ENCODE measurements at regions not wholly inside any gene's neighbourhood (a gene's known extent, or its start where the extent isn't known, plus 50 kb on each side); places are given as distances from the start of the nearest gene placed in this dataset.
A peak's percentile ranks its signal among the peaks of the same experiment; 100 is the strongest.

- DNase-seq: no peak
Observed at GRCh38 chr20:39152742-39153141, 190.6 kb downstream of the DHX35 start.

- DNase-seq: no peak
Observed at GRCh38 chr20:39152126-39152525, 190.0 kb downstream of the DHX35 start.

DNA sequence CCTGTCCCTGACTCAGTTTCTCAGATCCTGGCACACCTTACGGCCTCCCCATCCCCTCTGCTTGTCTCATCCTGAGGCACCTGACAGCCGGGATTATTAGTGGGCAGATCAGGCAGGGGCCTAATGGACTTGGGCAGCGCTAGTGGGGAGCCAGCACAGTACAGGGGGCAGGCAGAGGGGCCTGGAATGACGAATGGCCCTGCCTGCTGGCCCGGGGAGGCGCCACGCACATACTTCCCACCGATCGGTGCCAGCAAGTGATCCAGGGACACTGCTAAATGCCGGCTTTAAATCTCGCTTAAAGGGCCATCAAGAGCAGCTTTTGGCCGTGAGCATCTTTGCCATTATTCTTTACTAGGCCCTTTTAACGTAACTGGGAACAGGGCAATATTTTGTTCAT, 188.4 kb downstream of the DHX35 start:
- DNase-seq: no peak

- no peak for DNase-seq
Observed at GRCh38 chr20:39146394-39146793, 184.2 kb downstream of the DHX35 start.

- no peak for DNase-seq
Observed at GRCh38 chr20:39145921-39146320, 183.8 kb downstream of the DHX35 start.

DNA sequence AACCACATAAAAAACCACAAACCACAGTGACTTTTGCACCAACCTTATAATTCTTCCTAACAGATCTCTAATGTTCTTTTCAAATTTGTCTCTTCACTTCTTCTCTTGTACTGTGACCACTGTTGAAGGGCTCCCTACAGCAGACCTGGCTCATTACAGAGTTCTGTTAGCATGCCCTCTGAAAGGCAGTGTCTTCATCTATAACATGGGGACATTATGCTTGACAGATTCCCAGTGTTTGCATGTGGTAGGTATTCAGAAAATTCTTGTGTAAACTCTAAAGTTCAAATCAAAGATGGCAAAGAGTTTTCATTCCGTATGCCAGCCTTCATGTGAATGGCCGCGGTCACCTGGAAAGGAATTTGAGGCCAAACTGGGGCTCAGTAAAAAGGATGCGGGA, 182.6 kb downstream of the DHX35 start:
- no peak for DNase-seq

GRCh38 chr20:39142407-39143096, 180.4 kb downstream of the DHX35 start:
- peak; percentile 50 for DNase-seq

DNA sequence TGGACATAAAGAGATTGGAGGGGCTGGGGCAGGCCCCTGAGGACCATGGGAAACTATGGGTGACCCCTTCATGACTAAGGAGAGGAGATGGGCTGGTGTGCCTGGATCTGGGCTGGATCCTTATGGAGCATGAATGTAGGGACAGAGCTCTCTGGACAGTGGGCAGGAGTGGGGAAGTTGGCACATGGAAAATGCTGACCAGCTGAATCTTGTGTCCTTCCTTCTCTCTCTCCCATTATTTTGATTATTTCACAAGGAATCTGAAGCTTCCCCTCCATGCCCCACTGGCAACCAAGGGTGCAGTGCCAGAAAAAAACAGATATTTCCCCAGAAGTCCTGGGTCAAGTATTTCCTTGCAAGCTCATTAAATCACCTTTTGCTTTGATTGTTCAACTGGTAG, 175.2 kb downstream of the DHX35 start:
- no peak for DNase-seq

DNA sequence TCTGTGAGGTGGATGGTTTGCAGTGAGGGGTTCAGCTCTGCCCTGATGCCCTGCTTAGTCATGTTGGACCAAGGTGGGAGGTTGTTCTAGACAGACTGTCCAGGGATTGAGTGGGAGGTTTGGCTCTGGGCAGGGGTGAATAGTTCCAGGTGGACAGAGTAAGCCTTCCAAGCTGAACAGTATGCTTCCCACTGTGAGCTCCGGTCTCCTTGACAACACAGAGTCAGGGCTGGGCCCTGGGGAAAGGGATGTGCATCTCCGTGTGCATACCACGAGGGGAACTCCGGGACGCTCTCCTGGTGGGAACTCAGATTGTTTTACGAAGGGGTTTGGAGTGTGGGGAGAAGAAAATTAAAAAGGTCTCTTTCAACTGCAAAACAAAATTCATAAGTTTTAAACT, 174.7 kb downstream of the DHX35 start:
- peak; percentile 4 for DNase-seq

DNA sequence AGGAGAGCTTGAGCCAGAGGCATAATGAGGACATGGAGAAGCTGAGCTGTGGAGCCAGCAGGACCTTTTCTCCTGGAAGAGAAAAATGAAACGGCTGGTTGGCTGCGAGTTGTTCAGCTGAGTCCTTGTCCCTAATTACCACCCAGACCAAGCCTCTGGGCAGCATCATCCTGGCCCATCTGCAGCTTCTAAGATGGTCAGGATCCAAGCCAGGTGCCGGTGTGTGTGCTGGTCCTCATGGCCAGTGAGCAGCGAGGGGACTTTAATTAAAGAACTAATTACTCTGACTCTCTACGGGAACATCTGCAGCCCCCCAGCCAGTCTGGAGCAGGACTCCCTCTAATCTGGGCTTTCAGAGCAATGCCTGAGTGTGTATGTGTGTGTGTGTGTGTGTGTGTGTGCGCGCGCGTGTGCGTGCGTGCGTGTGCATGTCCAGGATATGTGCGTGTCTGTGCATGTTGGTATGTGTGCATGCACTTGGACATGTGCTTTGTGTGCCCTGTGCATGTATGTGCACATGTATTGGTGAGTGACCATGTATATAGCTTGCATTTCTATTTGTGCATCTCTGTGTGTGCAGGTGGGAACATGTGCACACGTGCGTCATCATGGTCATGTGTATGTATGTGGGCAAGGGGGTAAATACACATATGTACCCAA, 173.9 kb downstream of the DHX35 start:
- no peak for DNase-seq

- no peak for DNase-seq
Observed at GRCh38 chr20:39133201-39133600, 171.1 kb downstream of the DHX35 start.

GRCh38 chr20:39132511-39132910, 170.4 kb downstream of the DHX35 start:
- DNase-seq: no peak

- no peak for DNase-seq
Observed at GRCh38 chr20:39132093-39132492, 169.9 kb downstream of the DHX35 start.

GRCh38 chr20:39130627-39131026, 168.5 kb downstream of the DHX35 start:
- no peak for DNase-seq

- DNase-seq: no peak
Observed at GRCh38 chr20:39129523-39129922, 167.4 kb downstream of the DHX35 start.

- no peak for DNase-seq
Observed at GRCh38 chr20:39124064-39124463, 161.9 kb downstream of the DHX35 start.

GRCh38 chr20:39123185-39123557, 161.0 kb downstream of the DHX35 start:
- no peak for DNase-seq

GRCh38 chr20:39117491-39117890, 155.3 kb downstream of the DHX35 start:
- peak; percentile 22 for DNase-seq

GRCh38 chr20:39116020-39116419, 153.9 kb downstream of the DHX35 start:
- DNase-seq: no peak

- DNase-seq: peak; percentile 38
Observed at GRCh38 chr20:39112178-39112743, 150.1 kb downstream of the DHX35 start.

GRCh38 chr20:39111359-39112177, 149.4 kb downstream of the DHX35 start:
- peak; percentile 24 for DNase-seq

- DNase-seq: no peak
Observed at GRCh38 chr20:39110819-39111136, 148.6 kb downstream of the DHX35 start.

DNA sequence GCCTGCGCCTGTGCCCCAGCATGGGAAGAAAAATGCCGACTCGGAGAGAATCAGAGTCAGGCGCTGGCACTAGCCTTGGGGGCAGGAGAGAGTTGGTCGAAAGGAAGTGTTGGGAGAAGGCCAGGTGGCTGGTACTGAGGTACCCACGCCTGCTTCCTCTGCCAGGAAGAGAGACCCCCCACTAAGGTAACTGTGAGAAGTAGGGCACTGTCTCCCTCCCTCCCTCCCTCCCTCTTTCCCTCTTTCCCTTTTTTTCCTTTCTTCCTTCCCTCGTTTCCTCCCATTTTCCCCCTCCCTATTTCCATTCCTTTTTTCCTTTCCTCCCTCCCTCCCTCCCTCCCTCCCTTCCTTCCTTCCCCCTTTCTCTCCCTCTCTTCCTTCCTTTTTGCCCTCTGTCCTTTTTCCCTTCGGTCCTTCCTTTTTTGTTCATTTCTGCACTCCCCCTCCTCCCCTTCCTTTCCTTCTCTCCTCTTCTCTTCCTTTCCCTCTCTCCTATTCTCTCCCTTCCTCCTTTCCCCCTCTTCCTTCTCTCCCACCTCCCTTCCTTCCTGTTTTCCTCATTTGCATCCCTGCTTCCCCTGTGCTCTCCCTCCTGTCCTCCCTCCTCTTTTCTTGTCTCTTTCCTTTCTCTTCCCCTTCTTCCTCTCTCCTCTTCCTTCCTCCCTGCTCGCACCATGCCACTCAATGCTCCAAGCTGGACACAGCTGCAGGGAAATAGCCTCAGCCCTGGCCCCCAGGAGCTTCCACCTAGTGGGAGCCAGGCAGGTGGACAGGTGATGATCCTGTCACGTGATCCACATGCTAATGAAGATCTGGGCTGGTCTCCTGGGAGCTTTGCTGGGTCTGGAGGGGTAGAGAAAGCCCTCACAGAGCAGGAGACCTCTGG, 148.0 kb downstream of the DHX35 start:
- DNase-seq: peak; percentile 52

Measured in NCI-H69 (cell line).